PC-3 (cell line): ENCODE measurements at regions not wholly inside any gene's neighbourhood (a gene's known extent, or its start where the extent isn't known, plus 50 kb on each side); places are given as distances from the start of the nearest gene placed in this dataset.

Experiments
- CTCF ChIP-seq: fragments of 300-600 bp; sonication (generic); conservative IDR thresholded peaks from 2 replicates; pipeline ENCODE4 v1.5.1; 2017; ENCODE audit warnings: antibody characterized with exemption, low read depth, mild to moderate bottlenecking, low read length
- EZH2 ChIP-seq: fragments of 300-600 bp; sonication (generic); IDR thresholded peaks from one replicate; pipeline ENCODE4 v1.6.1; 2017; ENCODE audit warnings: antibody characterized with exemption, mild to moderate bottlenecking, low read length; ENCODE audit not compliant: unreplicated experiment

- TF ChIP-seq CTCF: no peak
- no peak for TF ChIP-seq EZH2
These were observed 155.3 kb downstream of the MACROH2A1 start for GRCh38 chr5:135243556-135244285.
